OCI-LY7 (cell line): ENCODE measurements at regions not wholly inside any gene's neighbourhood (a gene's known extent, or its start where the extent isn't known, plus 50 kb on each side); places are given as distances from the start of the nearest gene placed in this dataset.

Experiments used
- BruUV-seq: library from RNA; stranded (reverse); fragments of 400-500 nt; replicated peaks from 2 replicates; lab custom pipeline; 2021; lab: Mats Ljungman, UMichigan
- CTCF ChIA-PET: fragments of 300-600 bp; sonication (Branson Sonifier 250); formaldehyde crosslinking; loops from one replicate; lab custom pipeline; 2022; ENCODE audit warnings: antibody characterized with exemption; ENCODE audit not compliant: unreplicated experiment; lab: Charles Lee
- POLR2A ChIA-PET: fragments of 300-600 bp; sonication (Branson Sonifier 250); formaldehyde crosslinking; loops from one replicate; lab custom pipeline; 2022; ENCODE audit warnings: antibody characterized with exemption; lab: Charles Lee
- DNase-seq: peaks from one replicate; pipeline ENCODE4 v3.0.0-alpha.2; 2015; ENCODE audit warnings: low spot score
- H2AFZ ChIP-seq: fragments of 200-600 bp; sonication (generic), shearing (Covaris generic); 2 replicates; pipeline ENCODE4 v1.6.1; 2014; ENCODE audit warnings: mild to moderate bottlenecking, antibody characterized with exemption, low read length, moderate library complexity
- H3K27ac ChIP-seq: fragments of 200-600 bp; sonication (generic); 2 replicates; pipeline ENCODE4 v1.5.1; 2014; ENCODE audit warnings: mixed run types, low read depth, mild to moderate bottlenecking, moderate library complexity, low read length, inconsistent platforms; ENCODE audit not compliant: poor library complexity, severe bottlenecking
- H3K36me3 ChIP-seq: fragments of 200-600 bp; sonication (generic); 2 replicates; pipeline ENCODE4 v1.6.1; 2014; ENCODE audit warnings: mild to moderate bottlenecking, antibody characterized with exemption, low read length, moderate library complexity, mixed read lengths; ENCODE audit not compliant: insufficient read depth
- H3K4me1 ChIP-seq: fragments of 200-600 bp; sonication (generic); 2 replicates; pipeline ENCODE4 v1.5.1; 2014; ENCODE audit warnings: mild to moderate bottlenecking, low read length; ENCODE audit not compliant: insufficient read depth, poor library complexity, severe bottlenecking
- H3K4me2 ChIP-seq: fragments of 200-600 bp; sonication (generic); 2 replicates; pipeline ENCODE4 v1.6.1; 2014; ENCODE audit warnings: mild to moderate bottlenecking, low read length
- H3K4me3 ChIP-seq: fragments of 200-600 bp; sonication (generic); 2 replicates; pipeline ENCODE4 v1.5.1; 2014; ENCODE audit warnings: mild to moderate bottlenecking, low read depth, low read length; ENCODE audit not compliant: poor library complexity, severe bottlenecking
- H3K79me2 ChIP-seq: fragments of 200-600 bp; sonication (generic); 2 replicates; pipeline ENCODE4 v1.6.1; 2016; ENCODE audit warnings: low read depth, mild to moderate bottlenecking, low read length, moderate library complexity, mixed read lengths; ENCODE audit not compliant: insufficient read depth
- H3K9me2 ChIP-seq: fragments of 200-600 bp; sonication (generic); 2 replicates; pipeline ENCODE4 v1.6.1; 2016; ENCODE audit warnings: mild to moderate bottlenecking, low read length, mixed read lengths; ENCODE audit not compliant: insufficient read depth
- H3K9me3 ChIP-seq: fragments of 200-600 bp; sonication (generic); 2 replicates; pipeline ENCODE4 v1.6.1; 2014; ENCODE audit warnings: mild to moderate bottlenecking, mixed run types, low read length, mixed read lengths
- H4K20me1 ChIP-seq: fragments of 200-600 bp; sonication (generic); 2 replicates; pipeline ENCODE4 v1.6.1; 2014; ENCODE audit warnings: mild to moderate bottlenecking, antibody characterized with exemption, low read length, moderate library complexity, mixed read lengths; ENCODE audit not compliant: insufficient read depth
- CTCF ChIP-seq: fragments of 200-600 bp; sonication (generic); conservative IDR thresholded peaks from 2 replicates; pipeline ENCODE4 v1.5.1; 2014; ENCODE audit warnings: mild to moderate bottlenecking, antibody characterized with exemption, low read length, moderate library complexity, mixed read lengths
- EZH2phosphoT487 ChIP-seq: fragments of 200-600 bp; sonication (generic); IDR thresholded peaks from 2 replicates; pipeline ENCODE4 v1.6.1; 2018; ENCODE audit warnings: low read depth, borderline replicate concordance, mild to moderate bottlenecking, mixed run types, antibody characterized with exemption, low read length, moderate library complexity, mixed read lengths
- intact Hi-C: fragments of 100-400 bp; cut with micrococcal nuclease; formaldehyde crosslinking; loops from one replicate; pipeline ENCODE4 v1.10.0; 2022; ENCODE audit not compliant: unreplicated experiment

- BruUV-seq = no TSS peak
- no peaks in the 10 kb centered on the region for H3K9me3 ChIP-seq
- H3K9me2 ChIP-seq = no peaks in the 10 kb centered on the region
- H4K20me1 ChIP-seq = no peaks in the 10 kb centered on the region
- no peak overlapping the region for H3K27ac ChIP-seq
- no peak for DNase-seq
- H2AFZ ChIP-seq = no peak overlapping the region
- POLR2A ChIA-PET = no interaction called here
- no peaks in the 10 kb centered on the region for H3K4me1 ChIP-seq
- TF ChIP-seq CTCF (no peak), EZH2phosphoT487 (no peak)
- H3K4me2 ChIP-seq = no peak overlapping the region
- intact Hi-C loops = no loop called here
- no peak overlapping the region for H3K4me3 ChIP-seq
- no peaks in the 10 kb centered on the region for H3K79me2 ChIP-seq
- H3K36me3 ChIP-seq = no peaks in the 10 kb centered on the region
- CTCF ChIA-PET = no interaction called here
Observed at GRCh38 chr5:130966990-130967525, 198.0 kb downstream of the HINT1 start.

GRCh38 chr5:130965920-130966319 is 199.1 kb downstream of the HINT1 start:
- Histone ChIP-seq H4K20me1 (no peaks in the 10 kb centered on the region), H3K4me3 (no peak overlapping the region), H3K79me2 (no peaks in the 10 kb centered on the region), H3K4me1 (no peaks in the 10 kb centered on the region), H3K27ac (no peak overlapping the region), H3K9me2 (no peaks in the 10 kb centered on the region), H3K36me3 (no peaks in the 10 kb centered on the region), H3K4me2 (no peak overlapping the region), H2AFZ (no peak overlapping the region), H3K9me3 (no peaks in the 10 kb centered on the region)
- ChIA-PET CTCF (no interaction called here), POLR2A (interaction anchor here (0.9 kb wide), 1 partner anchor 19 kb away, joined by 3 read pairs; no protein-coding TSS in a partner anchor)
- TF ChIP-seq CTCF (no peak), EZH2phosphoT487 (no peak)
- BruUV-seq = no TSS peak
- no peak for DNase-seq
- intact Hi-C loops = no loop called here

- DNase-seq = no peak
- no peak overlapping the region for H3K27ac ChIP-seq
- no peaks in the 10 kb centered on the region for H3K79me2 ChIP-seq
- no peaks in the 10 kb centered on the region for H4K20me1 ChIP-seq
- ChIA-PET CTCF (no interaction called here), POLR2A (no interaction called here)
- H3K36me3 ChIP-seq = no peaks in the 10 kb centered on the region
- intact Hi-C loops = no loop called here
- H3K4me2 ChIP-seq = no peak overlapping the region
- no peaks in the 10 kb centered on the region for H3K9me3 ChIP-seq
- H3K4me1 ChIP-seq = no peaks in the 10 kb centered on the region
- TF ChIP-seq CTCF (no peak), EZH2phosphoT487 (no peak)
- no peaks in the 10 kb centered on the region for H3K9me2 ChIP-seq
- H2AFZ ChIP-seq = no peak overlapping the region
- no peak overlapping the region for H3K4me3 ChIP-seq
- BruUV-seq = no TSS peak
Observed at GRCh38 chr5:130965360-130965759, 199.7 kb downstream of the HINT1 start.
